ENCODE measurements at regions not wholly inside any gene's neighbourhood (a gene's known extent, or its start where the extent isn't known, plus 50 kb on each side); places are given as distances from the start of the nearest gene placed in this dataset.
"Not testable (repeated sequence)": the region's sequence is repeated elsewhere in the genome, so short reads cannot be mapped to it uniquely, and the experiment has no call there.

DNA sequence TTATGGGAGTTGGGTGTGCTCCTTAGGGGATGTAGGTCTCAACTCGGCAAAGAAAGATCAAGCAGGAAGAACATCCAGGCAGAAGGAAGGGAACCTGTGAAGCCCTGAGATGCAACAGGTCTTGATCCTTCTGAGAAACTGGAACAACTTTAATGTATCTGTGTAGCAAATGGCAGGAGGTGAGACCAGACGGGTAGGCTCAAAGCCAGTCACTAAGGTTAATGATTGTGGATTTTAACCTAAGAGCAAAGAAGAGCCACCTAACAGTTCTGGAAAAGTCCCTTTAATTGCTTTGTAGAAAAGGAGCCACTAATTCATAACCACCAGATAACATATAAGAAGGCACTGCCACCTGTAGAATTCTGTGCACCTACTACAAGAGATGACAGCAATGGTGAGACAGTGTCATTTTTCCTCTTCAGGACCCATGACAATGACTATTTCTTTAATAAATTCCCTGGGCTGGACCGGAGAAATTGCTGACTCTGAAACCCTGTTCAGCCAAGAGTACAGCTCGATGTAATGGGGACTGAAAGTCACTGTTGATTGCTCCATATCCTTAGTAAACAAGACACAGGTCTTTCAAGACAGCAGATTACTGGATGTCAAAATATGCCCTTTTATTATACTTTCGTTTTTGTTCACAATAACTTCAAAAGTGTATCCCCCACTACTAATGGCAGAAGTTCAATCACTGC is 326.2 kb downstream of the CBLN4 start:
- no peak for DNase-seq

GRCh38 chr20:55678126-55678525 is 327.2 kb downstream of the CBLN4 start:
- no peak for DNase-seq

GRCh38 chr20:55677011-55677410 is 328.3 kb downstream of the CBLN4 start:
- no peak for DNase-seq

DNA sequence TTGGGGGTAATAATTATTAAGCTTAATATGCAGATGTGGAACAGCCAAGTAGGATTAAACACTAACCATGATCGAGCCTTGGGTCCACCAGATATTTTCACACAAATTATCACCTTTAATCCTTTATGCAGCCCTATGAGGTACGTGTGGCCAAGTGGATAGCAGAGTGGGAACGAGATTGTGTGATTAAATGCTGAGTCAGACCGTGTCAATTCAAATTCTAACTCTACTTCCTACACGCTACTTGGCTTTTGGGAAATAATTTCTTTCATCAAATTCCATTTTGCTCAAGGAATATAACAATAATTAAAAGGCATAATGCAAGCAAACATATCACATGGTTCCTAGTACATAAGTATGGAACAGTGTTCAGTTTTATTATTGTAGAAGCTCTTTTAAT is 329.2 kb downstream of the CBLN4 start:
- DNase-seq, result no peak

DNA sequence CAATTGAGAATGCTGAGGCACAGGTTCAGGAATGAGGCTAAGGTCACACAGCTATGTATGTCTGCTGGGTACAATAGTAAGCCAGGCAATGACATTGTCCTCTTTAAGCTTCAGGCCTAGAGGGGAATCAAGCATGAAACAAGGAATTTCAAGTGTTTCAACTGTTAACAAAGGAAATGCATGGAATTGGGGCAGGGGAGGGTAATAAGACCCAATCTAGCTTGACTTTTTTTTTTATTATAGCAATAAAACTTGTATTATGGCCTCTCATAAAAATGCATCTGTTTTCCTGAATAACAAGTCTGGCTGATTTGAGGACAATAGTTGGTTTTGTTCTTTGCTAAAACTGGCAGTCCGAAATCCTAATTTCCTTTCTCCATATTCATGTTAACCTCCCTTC is 336.7 kb downstream of the CBLN4 start:
- DNase-seq, result no peak

DNA sequence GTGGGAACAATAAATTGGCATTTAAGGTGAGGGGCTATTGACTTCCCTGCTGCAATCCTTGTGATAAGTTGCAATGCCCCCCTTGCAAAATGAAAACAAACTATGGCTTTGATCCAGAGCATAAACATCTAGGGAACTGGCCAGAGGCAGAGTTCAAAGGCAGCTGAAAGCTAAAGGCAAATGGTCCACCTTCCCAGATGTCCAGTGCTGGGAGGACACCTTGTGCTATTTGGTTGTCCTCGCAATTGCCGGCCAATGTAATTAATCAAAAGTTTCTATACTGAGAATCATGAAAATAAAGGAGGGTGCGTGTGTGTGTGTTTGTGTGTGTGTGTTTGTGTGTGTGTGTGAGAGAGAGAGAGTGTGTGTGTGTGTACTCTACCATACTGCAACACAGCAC is 337.4 kb downstream of the CBLN4 start:
- DNase-seq, result peak; percentile 40

- DNase-seq, result no peak
Measured at GRCh38 chr20:55667024-55667423, 338.3 kb downstream of the CBLN4 start.

- DNase-seq, result no peak
Measured at GRCh38 chr20:55656231-55656775, 349.0 kb downstream of the CBLN4 start.

DNA sequence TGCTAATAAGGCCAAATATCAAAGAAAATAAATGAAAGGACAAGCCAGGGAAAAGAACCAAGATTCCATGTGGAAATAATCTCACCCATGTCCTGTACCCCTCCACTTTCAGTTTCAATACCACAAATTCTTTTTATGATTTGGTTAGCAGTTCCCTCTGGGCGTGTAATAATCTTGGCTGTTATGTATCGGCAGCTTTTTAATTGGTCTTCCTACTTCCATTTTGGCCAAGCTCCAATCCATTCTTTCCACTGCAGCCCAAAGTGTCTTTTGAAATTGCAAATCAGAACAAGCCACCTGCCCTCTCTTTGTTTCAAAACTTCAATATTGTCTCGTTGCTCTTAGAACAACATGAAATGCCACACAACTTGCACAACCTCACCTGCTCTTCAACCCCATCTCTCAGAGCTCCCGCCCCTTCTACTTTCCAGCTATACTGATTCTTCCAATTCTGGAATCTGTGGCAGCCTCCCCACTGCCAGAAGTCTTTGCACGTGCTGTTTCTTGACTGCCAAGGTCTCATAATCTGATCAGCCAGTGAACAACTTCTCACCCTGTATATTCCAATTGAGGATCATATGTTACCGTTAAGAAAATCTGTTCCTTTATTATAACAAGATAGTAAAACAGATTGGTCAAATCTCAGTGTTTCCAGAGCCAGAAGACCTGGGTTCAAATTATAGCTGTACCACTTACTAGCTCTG is 354.5 kb downstream of the CBLN4 start:
- no peak for DNase-seq

- DNase-seq, result no peak
Measured at GRCh38 chr20:55649254-55649653, 356.1 kb downstream of the CBLN4 start.

DNA sequence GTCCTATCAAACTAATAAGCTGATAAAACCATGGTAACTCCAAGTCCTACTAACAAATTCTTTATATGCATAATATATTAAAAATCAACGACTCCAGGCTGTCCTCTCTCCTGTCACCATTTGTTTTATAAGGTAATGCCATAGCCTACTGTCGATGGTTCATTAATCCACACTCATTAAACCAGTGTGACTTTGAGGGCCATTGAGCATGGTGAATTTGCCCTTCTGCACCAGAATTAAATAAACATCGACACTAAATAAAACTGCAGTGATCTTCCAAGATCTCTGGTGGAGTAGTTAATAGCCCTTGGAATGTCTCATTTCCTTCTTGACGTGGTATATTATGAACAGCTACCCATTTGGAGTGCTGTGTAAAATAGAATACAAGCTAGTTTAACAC is 358.5 kb downstream of the CBLN4 start:
- no peak for DNase-seq

- DNase-seq, result no peak
Measured at GRCh38 chr20:55641497-55641896, 363.8 kb downstream of the CBLN4 start.

GRCh38 chr20:55635870-55636269 is 369.4 kb downstream of the CBLN4 start:
- DNase-seq, result no peak

DNA sequence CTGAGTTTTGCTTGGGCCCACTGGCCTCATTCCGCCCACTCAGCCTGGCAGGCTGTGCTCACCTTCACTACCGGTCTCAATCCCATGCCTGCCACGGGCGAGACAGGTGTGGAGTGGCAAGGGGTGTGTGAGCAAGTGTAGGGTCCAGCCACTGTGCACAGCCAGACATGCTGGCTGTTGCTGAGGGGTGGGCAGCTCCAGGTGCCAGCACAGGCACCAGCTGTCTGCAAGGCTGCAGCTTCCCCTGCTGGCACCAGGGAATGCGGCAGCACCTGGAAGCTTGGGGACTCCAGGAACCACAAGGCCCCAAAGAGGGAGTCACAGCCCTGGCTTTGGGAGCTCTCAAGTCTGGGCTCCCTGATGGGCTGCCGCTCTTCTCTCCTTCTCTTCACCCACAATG is 372.7 kb downstream of the CBLN4 start:
- no peak for DNase-seq

DNA sequence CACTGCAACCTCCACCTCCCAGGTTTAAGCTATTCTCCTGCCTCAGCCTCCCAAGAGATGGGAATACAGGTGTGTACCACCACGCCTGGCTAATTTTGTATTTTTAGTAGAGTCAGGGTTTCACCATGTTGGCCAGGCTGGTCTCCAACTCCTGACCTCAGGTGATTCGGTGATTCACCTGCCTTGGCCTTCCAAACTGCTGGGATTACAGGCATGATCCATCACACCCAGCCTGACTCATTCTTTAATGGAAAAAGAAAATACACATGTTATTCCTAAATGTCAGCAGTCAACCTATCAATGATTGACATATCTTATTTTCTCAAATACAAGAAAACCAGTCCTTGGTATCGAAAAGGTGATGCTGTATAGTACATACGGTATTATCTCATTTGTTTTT is 376.2 kb downstream of the CBLN4 start:
- DNase-seq, result not testable (repeated sequence)

- no peak for DNase-seq
Measured at GRCh38 chr20:55626716-55627115, 378.6 kb downstream of the CBLN4 start.

DNA sequence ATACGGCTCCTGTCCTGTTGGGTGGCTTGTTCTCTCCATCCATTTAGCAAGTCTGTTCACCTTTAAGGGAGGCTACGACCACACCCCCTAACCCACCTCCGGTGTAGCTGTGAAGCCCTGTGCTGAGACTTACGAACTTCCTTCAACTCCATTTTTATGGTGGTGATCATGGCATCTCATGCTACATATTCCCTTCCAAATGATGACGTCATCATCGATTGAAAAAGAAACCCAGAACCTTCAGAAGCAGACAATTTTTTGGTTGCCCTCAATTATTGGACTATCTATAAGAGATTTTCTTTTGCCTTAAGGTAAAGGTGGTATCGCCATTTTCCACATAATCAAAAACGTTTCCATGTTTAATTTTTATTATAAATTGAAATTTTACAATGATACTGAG is 389.0 kb downstream of the CBLN4 start:
- DNase-seq, result no peak

GRCh38 chr20:55615818-55616217 is 389.5 kb downstream of the CBLN4 start:
- no peak for DNase-seq

GRCh38 chr20:55614220-55614757 is 391.0 kb downstream of the CBLN4 start:
- no peak for DNase-seq

DNA sequence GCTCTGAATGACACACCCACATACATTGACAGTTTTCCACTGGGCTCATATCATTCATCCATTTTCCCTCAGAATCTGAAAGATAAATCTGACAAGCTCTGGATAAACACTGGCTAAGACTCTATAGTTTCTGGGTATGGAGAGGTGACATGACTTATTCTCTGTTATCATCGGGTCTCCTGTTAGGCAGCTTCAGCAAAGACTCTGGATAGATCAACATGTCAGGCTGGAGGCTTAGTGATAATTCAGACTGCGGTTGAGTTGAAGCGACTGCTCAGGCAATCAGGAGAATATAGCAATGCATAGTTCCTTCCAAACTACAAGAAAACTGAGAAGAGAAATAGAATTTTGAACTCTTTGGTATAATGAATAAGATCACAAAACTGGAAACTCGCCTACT is 394.6 kb downstream of the CBLN4 start:
- DNase-seq, result no peak

- no peak for DNase-seq
Measured at GRCh38 chr20:55605594-55605993, 399.7 kb downstream of the CBLN4 start.

- DNase-seq, result no peak
Measured at GRCh38 chr20:55597526-55597925, 407.8 kb downstream of the CBLN4 start.

GRCh38 chr20:55596431-55596830 is 408.9 kb downstream of the CBLN4 start:
- no peak for DNase-seq

DNA sequence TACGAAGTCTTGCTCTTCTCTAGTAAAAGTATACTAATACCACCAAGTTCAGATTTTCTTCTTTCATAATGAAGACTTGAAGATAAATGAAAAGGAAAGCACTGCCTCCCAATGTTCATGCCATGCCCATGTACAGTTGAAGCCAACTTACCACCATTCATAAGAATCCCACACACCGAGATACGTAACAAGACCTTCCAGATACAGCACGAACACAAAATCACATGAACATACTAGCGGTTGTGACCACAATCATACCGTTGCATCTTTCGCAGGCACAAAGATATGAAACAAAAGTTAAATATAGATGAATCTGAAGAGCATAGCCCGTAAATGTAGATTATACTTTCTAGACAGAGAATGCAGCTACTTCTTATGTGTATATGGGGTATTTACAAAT is 412.5 kb downstream of the CBLN4 start:
- no peak for DNase-seq

Data from NCI-H774 (cell line).